Right forelimb (tissue), 1 donor: ENCODE measurements at regions not wholly inside any gene's neighbourhood (a gene's known extent, or its start where the extent isn't known, plus 50 kb on each side); places are given as distances from the start of the nearest gene placed in this dataset.
"Not testable (repeated sequence)": the region's sequence is repeated elsewhere in the genome, so short reads cannot be mapped to it uniquely, and the experiment has no call there.

ENCODE experiments used
- DNase-seq: peaks from one replicate; pipeline ENCODE4 v3.0.0-alpha.2; 2018

- not testable (repeated sequence) for DNase-seq
Measured at GRCh38 chr2:37759989-37760388, 88.5 kb upstream of the CDC42EP3 start.

- DNase-seq = no peak
Measured at GRCh38 chr2:37760471-37760870, 89.0 kb upstream of the CDC42EP3 start.

GRCh38 chr2:37762281-37762680, 90.8 kb upstream of the CDC42EP3 start:
- not testable (repeated sequence) for DNase-seq

- DNase-seq = no peak
Measured at GRCh38 chr2:37764739-37765138, 93.3 kb upstream of the CDC42EP3 start.

GRCh38 chr2:37766106-37766505, 94.7 kb upstream of the CDC42EP3 start:
- no peak for DNase-seq

- DNase-seq = no peak
Measured at GRCh38 chr2:37767046-37767445, 95.6 kb upstream of the CDC42EP3 start.

GRCh38 chr2:37767959-37768925, 96.8 kb upstream of the CDC42EP3 start:
- DNase-seq = no peak

GRCh38 chr2:37769551-37769950, 98.1 kb upstream of the CDC42EP3 start:
- DNase-seq = no peak

- DNase-seq = no peak
Measured at GRCh38 chr2:37770797-37771196, 99.4 kb upstream of the CDC42EP3 start.

- DNase-seq = no peak
Measured at GRCh38 chr2:37771600-37772088, 100.2 kb upstream of the CDC42EP3 start.

GRCh38 chr2:37773371-37774130, 102.1 kb upstream of the CDC42EP3 start:
- no peak for DNase-seq

- DNase-seq = not testable (repeated sequence)
Measured at GRCh38 chr2:37774171-37774944, 102.9 kb upstream of the CDC42EP3 start.

- DNase-seq = no peak
Measured at GRCh38 chr2:37774976-37775907, 103.8 kb upstream of the CDC42EP3 start.

GRCh38 chr2:37775908-37776250, 104.4 kb upstream of the CDC42EP3 start:
- no peak for DNase-seq

GRCh38 chr2:37776487-37776886, 105.0 kb upstream of the CDC42EP3 start:
- no peak for DNase-seq

- no peak for DNase-seq
Measured at GRCh38 chr2:37779139-37779538, 107.7 kb upstream of the CDC42EP3 start.

GRCh38 chr2:37779611-37780386, 108.4 kb upstream of the CDC42EP3 start:
- no peak for DNase-seq

GRCh38 chr2:37780387-37780676, 108.9 kb upstream of the CDC42EP3 start:
- no peak for DNase-seq

- no peak for DNase-seq
Measured at GRCh38 chr2:37781028-37781427, 109.6 kb upstream of the CDC42EP3 start.

GRCh38 chr2:37782155-37782673, 110.8 kb upstream of the CDC42EP3 start:
- DNase-seq = no peak
